H54 (cell line): ENCODE measurements at regions not wholly inside any gene's neighbourhood (a gene's known extent, or its start where the extent isn't known, plus 50 kb on each side); places are given as distances from the start of the nearest gene placed in this dataset.

Experiments
- DNase-seq: peaks from one replicate; pipeline ENCODE4 v3.0.0; 2011; ENCODE audit warnings: low spot score, mixed read lengths; ENCODE audit not compliant: insufficient read length
- FAIRE-seq: peaks from 3 replicates; lab custom pipeline; 2011; peaks lifted over from hg19 to GRCh38; lab: Jason Lieb, UNC
- POLR2A ChIP-seq: IDR thresholded peaks from 2 replicates; pipeline ENCODE4 v1.6.1; 2011; ENCODE audit warnings: low read depth, mild to moderate bottlenecking, low read length

DNA sequence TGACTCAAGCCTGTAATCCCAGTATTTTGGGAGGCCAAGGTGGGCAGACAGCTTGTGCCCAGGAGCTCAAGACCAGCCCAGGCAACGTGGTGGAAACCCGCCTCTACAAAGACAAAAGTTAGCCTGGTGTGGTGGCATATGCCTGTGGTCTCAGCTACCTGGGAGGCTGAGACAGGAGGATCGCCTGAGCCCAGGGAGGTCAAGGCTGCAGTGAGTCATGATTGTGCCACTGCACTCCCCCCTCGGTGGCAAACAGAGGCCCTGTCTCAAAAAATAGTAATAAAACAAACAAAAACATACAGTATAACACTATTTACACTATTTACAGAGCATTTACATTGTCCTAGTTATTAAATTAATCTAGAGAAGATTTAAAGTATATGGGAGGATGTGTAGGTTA lies 56.0 kb upstream of the PIM1 start:
- DNase-seq (no peak), FAIRE-seq (no peak)
- TF ChIP-seq POLR2A = no peak

DNA sequence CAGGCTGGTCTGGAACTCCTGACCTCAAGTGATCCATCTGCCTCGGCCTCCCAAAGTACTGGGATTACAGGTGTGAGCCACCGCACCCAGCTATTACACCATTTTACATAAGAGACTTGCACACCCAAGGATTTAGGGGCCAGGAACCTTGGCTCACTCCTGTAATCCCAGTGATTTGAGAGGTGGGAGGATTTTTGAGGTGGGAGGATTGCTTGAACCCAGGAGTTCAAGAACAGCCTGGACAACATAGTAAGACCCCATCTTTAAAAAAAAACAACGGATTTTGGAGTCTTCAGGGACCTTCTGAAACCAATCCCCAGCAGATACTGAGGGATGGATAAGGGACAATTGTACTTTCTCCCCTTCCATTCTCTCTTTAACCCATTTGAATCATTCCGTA lies 55.3 kb upstream of the PIM1 start:
- no peak for TF ChIP-seq POLR2A
- DNase-seq (no peak), FAIRE-seq (no peak)

DNA sequence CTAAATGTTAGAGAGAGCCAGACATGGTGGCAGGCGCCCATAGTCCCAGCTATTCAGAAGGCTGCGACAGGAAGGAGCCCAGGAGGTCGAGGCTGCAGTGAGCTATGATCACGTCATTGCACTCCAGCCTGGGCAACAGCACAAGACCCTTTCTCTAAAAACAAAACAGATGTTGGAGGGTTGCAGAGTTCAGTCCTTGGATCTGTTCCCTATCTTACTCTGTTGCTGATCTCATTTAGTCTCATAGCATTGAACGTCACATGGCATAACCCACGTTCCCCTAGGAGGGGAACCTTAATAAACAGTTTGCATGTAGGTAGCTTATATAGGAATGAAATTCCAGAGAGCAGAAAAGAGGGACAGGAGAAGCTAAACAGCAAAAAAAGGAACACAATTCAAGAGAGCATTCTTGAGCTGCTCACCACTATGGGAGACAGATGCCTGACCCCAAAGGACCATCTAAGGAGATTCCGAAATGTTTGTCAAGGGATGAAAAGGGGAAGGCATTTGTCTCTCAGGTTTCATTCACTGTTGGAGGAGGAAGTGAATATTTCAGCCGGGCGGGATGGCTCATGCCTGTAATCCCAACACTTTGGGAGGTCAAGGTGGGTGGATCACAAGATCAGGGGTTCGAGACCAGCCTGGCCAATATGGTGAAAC lies 54.6 kb upstream of the PIM1 start:
- no peak for FAIRE-seq

DNA sequence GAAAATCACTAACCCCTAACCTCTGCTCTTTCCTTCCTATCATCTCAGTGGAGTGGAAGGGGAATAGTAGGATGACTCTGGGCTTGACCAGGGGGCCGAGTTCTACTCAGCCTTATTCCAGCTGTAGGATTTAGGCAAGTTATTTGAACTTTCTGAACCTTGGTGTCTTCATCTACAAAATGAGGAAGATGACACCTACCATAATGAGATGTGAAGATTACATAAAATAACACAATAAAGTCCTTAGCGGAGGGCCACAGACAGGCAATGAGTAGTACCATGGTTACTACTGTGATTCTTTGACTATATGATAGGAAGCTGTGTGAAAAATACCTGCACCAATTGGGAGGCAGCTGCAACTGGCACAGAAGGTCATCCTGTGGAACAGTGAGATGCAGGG lies 53.6 kb upstream of the PIM1 start:
- FAIRE-seq (no peak), DNase-seq (no peak)
- TF ChIP-seq POLR2A = no peak

More for the DNA sequence above, 54.6 kb upstream of the PIM1 start:
- DNase-seq = no peak
- TF ChIP-seq POLR2A = no peak

DNA sequence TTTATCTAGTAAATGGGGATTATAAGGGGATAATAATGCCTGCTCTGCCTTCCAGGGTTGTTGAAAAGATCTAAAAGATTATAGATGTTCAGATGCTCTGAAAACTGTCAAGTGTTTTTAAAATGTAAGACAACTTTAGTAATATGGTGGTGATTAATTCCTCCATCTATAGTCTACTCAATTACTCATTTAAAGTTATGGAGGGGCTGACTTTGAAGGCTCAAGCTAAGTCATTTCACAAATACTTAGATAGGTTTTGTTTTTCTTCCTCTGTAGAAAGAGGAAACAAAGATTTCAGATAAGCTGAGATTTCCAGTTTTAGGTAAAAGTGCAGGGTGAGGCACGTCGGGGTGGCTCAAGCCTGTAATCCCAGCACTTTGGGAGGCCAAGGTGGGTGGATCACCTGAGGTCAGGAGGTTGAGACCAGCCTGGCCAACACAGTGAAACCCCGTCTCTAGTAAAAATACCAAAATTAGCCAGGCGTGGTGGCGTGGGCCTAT lies 50.5 kb upstream of the PIM1 start:
- no peak for TF ChIP-seq POLR2A
- DNase-seq (no peak), FAIRE-seq (no peak)
